ENCODE measurements at regions not wholly inside any gene's neighbourhood (a gene's known extent, or its start where the extent isn't known, plus 50 kb on each side); places are given as distances from the start of the nearest gene placed in this dataset.

GRCh38 chr22:49455595-49455994 is 372.1 kb downstream of the BRD1 start:
- TF ChIP-seq, protein P1, sequence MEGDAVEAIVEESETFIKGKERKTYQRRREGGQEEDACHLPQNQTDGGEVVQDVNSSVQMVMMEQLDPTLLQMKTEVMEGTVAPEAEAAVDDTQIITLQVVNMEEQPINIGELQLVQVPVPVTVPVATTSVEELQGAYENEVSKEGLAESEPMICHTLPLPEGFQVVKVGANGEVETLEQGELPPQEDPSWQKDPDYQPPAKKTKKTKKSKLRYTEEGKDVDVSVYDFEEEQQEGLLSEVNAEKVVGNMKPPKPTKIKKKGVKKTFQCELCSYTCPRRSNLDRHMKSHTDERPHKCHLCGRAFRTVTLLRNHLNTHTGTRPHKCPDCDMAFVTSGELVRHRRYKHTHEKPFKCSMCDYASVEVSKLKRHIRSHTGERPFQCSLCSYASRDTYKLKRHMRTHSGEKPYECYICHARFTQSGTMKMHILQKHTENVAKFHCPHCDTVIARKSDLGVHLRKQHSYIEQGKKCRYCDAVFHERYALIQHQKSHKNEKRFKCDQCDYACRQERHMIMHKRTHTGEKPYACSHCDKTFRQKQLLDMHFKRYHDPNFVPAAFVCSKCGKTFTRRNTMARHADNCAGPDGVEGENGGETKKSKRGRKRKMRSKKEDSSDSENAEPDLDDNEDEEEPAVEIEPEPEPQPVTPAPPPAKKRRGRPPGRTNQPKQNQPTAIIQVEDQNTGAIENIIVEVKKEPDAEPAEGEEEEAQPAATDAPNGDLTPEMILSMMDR (conservative IDR thresholded peaks at IDR 0.05; ENCODE audit: low read depth in 2 of 2), result no peak
- TF ChIP-seq POLR2AphosphoS5 (IDR thresholded peaks at IDR 0.05; ENCODE audit: low read depth), result no peak
- TF ChIP-seq, protein P2, sequence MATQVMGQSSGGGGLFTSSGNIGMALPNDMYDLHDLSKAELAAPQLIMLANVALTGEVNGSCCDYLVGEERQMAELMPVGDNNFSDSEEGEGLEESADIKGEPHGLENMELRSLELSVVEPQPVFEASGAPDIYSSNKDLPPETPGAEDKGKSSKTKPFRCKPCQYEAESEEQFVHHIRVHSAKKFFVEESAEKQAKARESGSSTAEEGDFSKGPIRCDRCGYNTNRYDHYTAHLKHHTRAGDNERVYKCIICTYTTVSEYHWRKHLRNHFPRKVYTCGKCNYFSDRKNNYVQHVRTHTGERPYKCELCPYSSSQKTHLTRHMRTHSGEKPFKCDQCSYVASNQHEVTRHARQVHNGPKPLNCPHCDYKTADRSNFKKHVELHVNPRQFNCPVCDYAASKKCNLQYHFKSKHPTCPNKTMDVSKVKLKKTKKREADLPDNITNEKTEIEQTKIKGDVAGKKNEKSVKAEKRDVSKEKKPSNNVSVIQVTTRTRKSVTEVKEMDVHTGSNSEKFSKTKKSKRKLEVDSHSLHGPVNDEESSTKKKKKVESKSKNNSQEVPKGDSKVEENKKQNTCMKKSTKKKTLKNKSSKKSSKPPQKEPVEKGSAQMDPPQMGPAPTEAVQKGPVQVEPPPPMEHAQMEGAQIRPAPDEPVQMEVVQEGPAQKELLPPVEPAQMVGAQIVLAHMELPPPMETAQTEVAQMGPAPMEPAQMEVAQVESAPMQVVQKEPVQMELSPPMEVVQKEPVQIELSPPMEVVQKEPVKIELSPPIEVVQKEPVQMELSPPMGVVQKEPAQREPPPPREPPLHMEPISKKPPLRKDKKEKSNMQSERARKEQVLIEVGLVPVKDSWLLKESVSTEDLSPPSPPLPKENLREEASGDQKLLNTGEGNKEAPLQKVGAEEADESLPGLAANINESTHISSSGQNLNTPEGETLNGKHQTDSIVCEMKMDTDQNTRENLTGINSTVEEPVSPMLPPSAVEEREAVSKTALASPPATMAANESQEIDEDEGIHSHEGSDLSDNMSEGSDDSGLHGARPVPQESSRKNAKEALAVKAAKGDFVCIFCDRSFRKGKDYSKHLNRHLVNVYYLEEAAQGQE (IDR thresholded peaks at IDR 0.05; ENCODE audit: unreplicated experiment), result no peak
- no peak for TF ChIP-seq EZH2 (IDR thresholded peaks at IDR 0.05; ENCODE audit: low read depth, unreplicated experiment)
- no peak for TF ChIP-seq NANOG (IDR thresholded peaks at IDR 0.05; ENCODE audit: borderline replicate concordance)
- no peak for TF ChIP-seq JUNB (IDR thresholded peaks at IDR 0.05; ENCODE audit: unreplicated experiment)
- no peak for TF ChIP-seq EZH2phosphoT487 (IDR thresholded peaks at IDR 0.05; ENCODE audit: unreplicated experiment)
- no peak for TF ChIP-seq ZNF331 (CRISPR knock-in tag; IDR thresholded peaks at IDR 0.05; ENCODE audit: low read depth)
- TF ChIP-seq ZNF114 (CRISPR knock-in tag; IDR thresholded peaks at IDR 0.05), result no peak

Data from GM23338 (cell line).